RWPE2 (cell line): ENCODE measurements at regions not wholly inside any gene's neighbourhood (a gene's known extent, or its start where the extent isn't known, plus 50 kb on each side); places are given as distances from the start of the nearest gene placed in this dataset.

Source experiments
- ATAC-seq: fragments of 200-7000 bp; cut with Tn5 transposase; 3 replicates; pipeline ENCODE4 v1.9.1; 2021; ENCODE audit warnings: low read depth
- DNase-seq: peaks from one replicate; pipeline ENCODE4 v3.0.0-alpha.2; 2020; ENCODE audit warnings: low spot score
- H3K27ac ChIP-seq: fragments of 450-650 bp; 2 replicates; pipeline ENCODE4 v1.5.1; 2017; ENCODE audit warnings: mild to moderate bottlenecking; ENCODE audit not compliant: poor library complexity, severe bottlenecking
- H3K27me3 ChIP-seq: fragments of 250-450 bp; sonication (Bioruptor Pico); 2 replicates; pipeline ENCODE4 v1.5.1; 2021; ENCODE audit warnings: mild to moderate bottlenecking, moderate library complexity; ENCODE audit not compliant: insufficient read depth, poor library complexity, severe bottlenecking
- H3K36me3 ChIP-seq: fragments of 250-450 bp; sonication (Bioruptor Pico); 2 replicates; pipeline ENCODE4 v1.5.1; 2020; ENCODE audit warnings: low read depth, mild to moderate bottlenecking, moderate library complexity
- H3K4me1 ChIP-seq: fragments of 250-450 bp; sonication (Bioruptor Pico); 2 replicates; pipeline ENCODE4 v1.5.1; 2021; ENCODE audit warnings: mild to moderate bottlenecking, moderate library complexity; ENCODE audit not compliant: insufficient read depth, poor library complexity, severe bottlenecking
- H3K4me3 ChIP-seq: fragments of 250-450 bp; sonication (Bioruptor Pico); 2 replicates; pipeline ENCODE4 v1.5.1; 2021; ENCODE audit warnings: mild to moderate bottlenecking, moderate library complexity; ENCODE audit not compliant: severe bottlenecking
- H3K9me3 ChIP-seq: fragments of 250-450 bp; sonication (Bioruptor Pico); 2 replicates; pipeline ENCODE4 v1.5.1; 2021; ENCODE audit warnings: mild to moderate bottlenecking, moderate library complexity; ENCODE audit not compliant: severe bottlenecking
- CTCF ChIP-seq: fragments of 450-650 bp; IDR thresholded peaks from one replicate; pipeline ENCODE4 v1.5.1; 2017; ENCODE audit warnings: mild to moderate bottlenecking, moderate library complexity; ENCODE audit not compliant: poor library complexity, severe bottlenecking

- no peak for DNase-seq
- Histone ChIP-seq H3K27ac (no peak overlapping the region), H3K27me3 (no peaks in the 10 kb centered on the region), H3K4me1 (no peaks in the 10 kb centered on the region), H3K9me3 (no peaks in the 10 kb centered on the region), H3K36me3 (no peaks in the 10 kb centered on the region), H3K4me3 (no peak overlapping the region)
- no peak for TF ChIP-seq CTCF
- ATAC-seq: no peak
Measured at GRCh38 chr13:74987124-74987690, 494.8 kb downstream of the TBC1D4 start.

GRCh38 chr13:74986609-74987008, 495.4 kb downstream of the TBC1D4 start:
- Histone ChIP-seq H3K9me3 (no peaks in the 10 kb centered on the region), H3K27me3 (no peaks in the 10 kb centered on the region), H3K4me1 (no peaks in the 10 kb centered on the region), H3K4me3 (no peak overlapping the region), H3K36me3 (no peaks in the 10 kb centered on the region), H3K27ac (no peak overlapping the region)
- ATAC-seq: no peak
- no peak for DNase-seq
- no peak for TF ChIP-seq CTCF

- no peak for ATAC-seq
- Histone ChIP-seq H3K4me3 (no peak overlapping the region), H3K27me3 (no peaks in the 10 kb centered on the region), H3K9me3 (no peaks in the 10 kb centered on the region), H3K27ac (no peak overlapping the region), H3K4me1 (no peaks in the 10 kb centered on the region), H3K36me3 (no peaks in the 10 kb centered on the region)
- no peak for DNase-seq
- TF ChIP-seq CTCF: no peak
Measured at GRCh38 chr13:74979703-74980102, 502.3 kb downstream of the TBC1D4 start.

- TF ChIP-seq CTCF: no peak
- no peaks in the 10 kb centered on the region for H3K4me1 ChIP-seq
- no peaks in the 10 kb centered on the region for H3K27me3 ChIP-seq
- no peak overlapping the region for H3K27ac ChIP-seq
- H3K4me3 ChIP-seq: no peak overlapping the region
- DNase-seq (no peak), ATAC-seq (no peak)
- no peaks in the 10 kb centered on the region for H3K9me3 ChIP-seq
- no peaks in the 10 kb centered on the region for H3K36me3 ChIP-seq
Measured at GRCh38 chr13:74978591-74978990, 503.4 kb downstream of the TBC1D4 start.

- ATAC-seq (no peak), DNase-seq (no peak)
- no peak for TF ChIP-seq CTCF
- Histone ChIP-seq H3K36me3 (no peaks in the 10 kb centered on the region), H3K9me3 (no peaks in the 10 kb centered on the region), H3K27me3 (no peaks in the 10 kb centered on the region), H3K4me3 (no peak overlapping the region), H3K4me1 (no peaks in the 10 kb centered on the region), H3K27ac (no peak overlapping the region)
Measured at GRCh38 chr13:74977498-74977897, 504.5 kb downstream of the TBC1D4 start.
